Hepatic stellate cell (primary cell): ENCODE measurements at regions not wholly inside any gene's neighbourhood (a gene's known extent, or its start where the extent isn't known, plus 50 kb on each side); places are given as distances from the start of the nearest gene placed in this dataset.
"Not testable (repeated sequence)": the region's sequence is repeated elsewhere in the genome, so short reads cannot be mapped to it uniquely, and the experiment has no call there.

ENCODE experiments used
- DNase-seq: peaks from one replicate; pipeline ENCODE4 v3.0.0; 2011; ENCODE audit warnings: low spot score

DNA sequence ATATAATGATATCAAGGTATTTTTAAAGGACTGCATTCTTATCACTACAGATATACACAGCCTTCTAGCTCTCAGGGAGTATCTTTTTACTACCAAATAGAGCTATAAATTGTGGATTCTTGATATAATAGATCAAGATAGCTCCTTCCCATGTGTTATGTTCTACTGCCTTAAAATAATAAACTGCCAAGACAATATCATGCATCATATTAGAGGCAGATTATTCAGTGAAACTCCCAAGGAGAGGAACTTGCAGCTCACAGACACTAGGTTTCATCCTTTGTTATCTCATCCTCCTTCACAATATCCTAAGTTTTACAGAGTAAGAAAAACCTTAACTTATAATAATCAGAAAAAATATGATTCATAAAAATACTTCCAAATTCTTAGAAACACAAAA is 802.8 kb downstream of the DIAPH3 start:
- no peak for DNase-seq

DNA sequence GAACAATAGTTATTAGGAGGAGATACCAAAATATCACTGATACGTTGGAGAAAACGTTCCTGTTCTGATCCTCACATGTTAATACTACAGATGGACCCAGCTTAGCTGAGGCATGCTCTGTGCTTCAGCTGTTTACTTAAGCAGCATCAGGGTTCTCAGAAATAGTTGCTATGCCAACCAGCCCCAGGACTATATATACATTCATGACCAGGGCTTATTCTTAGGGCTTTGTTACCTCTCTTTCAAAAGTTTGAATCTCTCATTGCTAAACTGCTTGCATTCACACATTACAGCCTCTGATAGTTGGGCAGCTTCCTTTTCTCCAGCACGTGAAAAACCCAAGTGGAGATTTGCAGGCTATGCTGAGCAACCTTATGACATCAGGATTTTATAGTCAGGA is 800.4 kb downstream of the DIAPH3 start:
- DNase-seq, result no peak

DNA sequence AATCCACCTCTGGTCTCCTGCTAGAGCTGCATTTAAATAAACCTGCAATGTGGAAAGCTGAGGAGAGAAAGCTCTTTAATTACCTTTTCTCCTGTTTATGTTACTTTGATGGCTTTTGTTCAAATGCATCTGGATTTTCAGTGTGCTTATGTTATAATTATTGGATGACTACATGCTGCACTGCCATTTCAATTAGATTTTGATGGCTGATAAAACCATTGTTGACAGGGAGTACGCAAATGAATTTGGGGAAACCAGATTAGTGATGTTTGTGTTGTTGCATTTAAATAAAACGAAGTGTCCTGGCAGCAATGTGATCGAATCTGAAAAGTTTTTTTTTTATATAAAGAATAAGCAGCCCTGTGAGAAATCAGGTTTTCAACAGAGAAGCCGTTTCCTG is 799.8 kb downstream of the DIAPH3 start:
- DNase-seq, result no peak

GRCh38 chr13:59364641-59365085 is 799.1 kb downstream of the DIAPH3 start:
- no peak for DNase-seq

- DNase-seq, result no peak
These were observed 796.3 kb downstream of the DIAPH3 start for GRCh38 chr13:59367467-59367866.

DNA sequence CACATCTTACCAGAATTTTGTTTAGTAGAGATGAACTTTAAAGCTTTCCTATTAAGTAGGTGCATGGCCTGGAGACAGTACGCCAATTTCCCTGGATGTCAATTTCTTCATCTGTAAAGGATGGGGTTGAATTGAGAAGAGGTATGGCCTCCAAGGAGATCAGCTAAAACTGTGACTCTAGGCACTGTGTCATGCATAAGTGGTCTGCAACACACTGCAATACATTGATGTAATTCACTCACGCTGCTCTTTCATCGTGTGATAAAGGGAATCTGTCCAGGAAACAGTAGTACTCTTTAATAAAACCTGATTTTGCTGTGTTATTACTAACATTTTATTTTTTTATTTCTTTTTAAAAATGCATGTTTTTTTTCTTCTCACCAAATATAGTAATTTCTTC is 795.8 kb downstream of the DIAPH3 start:
- DNase-seq, result no peak

- DNase-seq, result no peak
These were observed 795.0 kb downstream of the DIAPH3 start for GRCh38 chr13:59368693-59369092.

GRCh38 chr13:59371229-59371628 is 792.5 kb downstream of the DIAPH3 start:
- no peak for DNase-seq

- DNase-seq, result no peak
These were observed 790.4 kb downstream of the DIAPH3 start for GRCh38 chr13:59373341-59373740.

DNA sequence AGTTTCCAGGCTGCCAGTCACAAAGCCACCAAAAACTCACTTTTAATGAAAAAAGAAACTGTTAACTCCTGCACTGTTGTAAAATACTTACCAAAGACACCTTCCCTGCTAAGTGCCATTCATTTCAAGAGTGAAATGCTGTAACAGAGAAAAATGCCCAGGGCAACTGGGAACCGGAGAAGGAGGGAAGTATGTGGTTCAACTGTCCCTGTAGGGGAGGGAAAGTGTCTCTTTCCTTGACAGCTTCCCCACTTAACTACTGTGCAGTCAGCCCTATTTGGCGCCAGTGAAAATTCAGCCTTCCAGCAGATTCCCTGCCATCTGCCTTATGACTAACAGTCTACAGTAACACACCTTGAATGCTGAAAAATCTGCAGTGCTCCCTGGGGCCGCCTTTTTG is 789.0 kb downstream of the DIAPH3 start:
- no peak for DNase-seq

- no peak for DNase-seq
These were observed 779.6 kb downstream of the DIAPH3 start for GRCh38 chr13:59384154-59384553.

DNA sequence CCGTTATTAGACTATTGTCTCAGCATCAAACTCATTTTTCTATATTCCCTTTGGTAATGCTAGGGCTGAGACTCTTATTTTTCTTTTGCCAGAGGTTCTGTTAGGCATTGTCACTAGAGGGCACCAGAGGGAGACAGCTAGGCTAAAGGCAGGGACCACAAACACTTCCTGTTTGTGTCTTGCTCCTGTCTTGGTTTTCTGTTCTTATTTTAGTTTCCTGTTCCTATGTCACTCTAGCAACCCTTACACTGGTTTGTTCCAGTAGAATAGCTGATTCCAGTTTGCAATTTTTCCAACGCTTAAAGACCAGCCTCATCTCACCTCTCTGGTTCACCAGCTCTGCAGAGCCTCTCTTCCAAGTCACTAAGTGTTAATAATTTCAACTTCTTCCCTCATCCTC is 772.0 kb downstream of the DIAPH3 start:
- DNase-seq, result peak; percentile 28

DNA sequence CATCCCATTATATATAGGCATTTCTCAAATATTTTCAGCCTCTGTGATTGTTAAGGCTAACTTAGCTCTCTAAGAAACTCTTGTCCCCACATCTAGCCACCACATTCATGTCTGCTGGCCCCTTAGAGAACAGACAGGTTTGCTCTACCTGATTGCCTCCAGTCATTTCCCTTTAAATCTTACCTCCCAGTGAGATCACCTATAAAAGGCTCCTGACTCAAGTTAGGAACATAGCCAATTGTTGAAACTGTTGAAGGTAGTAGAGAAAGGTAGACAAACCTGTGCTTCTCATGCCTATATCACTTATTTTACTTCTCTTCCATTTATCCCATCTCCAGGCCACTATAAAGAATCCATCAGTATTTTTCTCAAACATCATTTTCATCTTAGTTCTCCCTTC is 771.4 kb downstream of the DIAPH3 start:
- no peak for DNase-seq

DNA sequence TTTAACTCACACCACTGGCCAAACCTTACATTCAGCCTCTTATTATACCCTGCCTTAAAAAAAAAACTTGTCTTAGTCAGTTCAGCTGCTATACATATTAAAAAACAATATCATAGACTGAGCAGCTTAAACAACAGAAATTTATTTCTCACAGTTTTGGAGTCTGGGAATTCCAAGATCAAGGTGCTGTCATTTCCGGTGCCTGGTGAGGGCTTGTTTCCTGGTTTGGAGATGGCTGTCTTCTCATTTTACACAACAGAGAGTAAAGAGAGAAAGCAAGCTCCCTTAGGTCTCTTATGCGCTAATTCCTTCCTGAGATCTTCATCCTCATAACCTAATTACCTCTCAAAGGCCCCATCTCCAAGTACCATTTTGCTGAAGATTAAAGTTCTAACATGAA is 769.2 kb downstream of the DIAPH3 start:
- DNase-seq, result no peak

DNA sequence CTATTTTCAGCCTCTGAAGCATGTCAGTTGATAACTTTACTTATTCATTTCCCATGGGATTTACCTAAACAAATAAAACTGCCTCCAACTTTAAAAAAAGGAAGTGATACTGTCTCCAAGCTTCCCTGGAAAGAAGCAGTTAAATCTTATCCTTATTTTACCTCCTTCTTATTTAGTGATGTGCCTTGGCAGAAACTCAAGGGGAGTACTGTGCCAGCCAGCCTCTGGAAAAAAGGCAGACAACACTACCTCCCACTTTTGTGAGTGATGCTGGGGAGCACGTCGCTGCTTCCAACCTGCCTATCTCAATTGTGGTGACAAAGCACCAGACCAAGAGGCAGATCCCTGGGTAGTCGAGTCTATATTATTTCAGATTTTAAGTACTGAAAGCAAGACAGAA is 765.6 kb downstream of the DIAPH3 start:
- peak; percentile 10 for DNase-seq

GRCh38 chr13:59398661-59399060 is 765.1 kb downstream of the DIAPH3 start:
- no peak for DNase-seq

DNA sequence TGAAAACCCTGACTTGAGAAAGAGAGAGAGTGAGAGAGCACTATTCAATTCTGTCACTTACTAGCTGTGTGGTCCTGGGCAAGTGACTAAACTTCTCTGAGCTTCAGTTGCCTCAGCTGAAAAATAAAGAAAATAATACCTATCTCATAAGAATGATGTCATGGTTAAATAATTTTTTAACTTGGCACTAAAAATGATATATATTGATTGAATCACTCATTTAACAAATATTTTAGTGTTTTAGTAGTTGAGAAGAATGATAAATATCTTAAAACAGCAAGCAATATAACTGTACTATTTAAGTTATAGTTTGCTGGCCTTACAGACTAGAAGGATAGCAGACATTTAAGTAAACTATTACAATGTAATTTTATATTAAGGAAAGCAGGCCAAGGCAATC is 764.2 kb downstream of the DIAPH3 start:
- no peak for DNase-seq

DNA sequence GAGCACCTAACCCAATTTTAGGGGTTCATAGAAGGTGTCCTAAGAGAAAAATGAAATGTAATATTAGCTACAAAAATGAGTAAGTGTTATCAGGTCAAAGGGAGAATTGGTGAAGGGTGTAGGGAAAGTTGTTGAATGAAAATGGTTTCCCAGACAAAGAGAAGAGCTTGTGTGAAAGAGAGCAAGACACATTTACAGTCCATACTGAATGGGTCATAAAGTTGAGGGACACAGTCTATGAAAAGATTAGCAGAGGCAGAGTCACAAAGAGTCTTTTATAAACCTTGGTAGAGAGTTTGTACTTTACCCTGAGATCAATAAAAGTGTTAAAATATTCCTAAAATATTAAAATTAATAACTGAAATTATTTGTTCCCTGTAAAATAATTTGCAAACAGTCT is 759.4 kb downstream of the DIAPH3 start:
- no peak for DNase-seq

GRCh38 chr13:59407251-59407650 is 756.5 kb downstream of the DIAPH3 start:
- DNase-seq, result not testable (repeated sequence)

- DNase-seq, result no peak
These were observed 755.0 kb downstream of the DIAPH3 start for GRCh38 chr13:59408738-59409137.

- no peak for DNase-seq
These were observed 754.5 kb downstream of the DIAPH3 start for GRCh38 chr13:59409211-59409610.

GRCh38 chr13:59409634-59410200 is 754.0 kb downstream of the DIAPH3 start:
- no peak for DNase-seq

DNA sequence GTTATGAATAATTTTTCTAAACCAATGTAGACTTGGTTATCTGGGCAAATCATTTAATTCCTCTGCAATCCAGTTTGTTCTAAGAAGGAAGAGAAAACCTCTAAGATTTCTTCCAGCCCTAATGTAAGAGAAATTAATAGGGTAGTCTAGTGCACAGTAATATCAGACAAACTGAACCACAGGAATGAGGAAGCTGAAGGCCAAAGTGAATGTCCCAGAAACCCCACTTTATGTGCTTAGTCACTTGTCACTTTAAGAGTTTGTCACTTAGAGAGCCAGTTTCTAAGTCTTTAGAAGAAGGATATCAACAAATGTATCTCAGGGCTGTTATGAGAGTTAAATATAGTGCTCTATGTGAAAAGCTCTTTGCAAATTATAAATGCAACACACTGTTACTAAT is 750.6 kb downstream of the DIAPH3 start:
- no peak for DNase-seq

DNA sequence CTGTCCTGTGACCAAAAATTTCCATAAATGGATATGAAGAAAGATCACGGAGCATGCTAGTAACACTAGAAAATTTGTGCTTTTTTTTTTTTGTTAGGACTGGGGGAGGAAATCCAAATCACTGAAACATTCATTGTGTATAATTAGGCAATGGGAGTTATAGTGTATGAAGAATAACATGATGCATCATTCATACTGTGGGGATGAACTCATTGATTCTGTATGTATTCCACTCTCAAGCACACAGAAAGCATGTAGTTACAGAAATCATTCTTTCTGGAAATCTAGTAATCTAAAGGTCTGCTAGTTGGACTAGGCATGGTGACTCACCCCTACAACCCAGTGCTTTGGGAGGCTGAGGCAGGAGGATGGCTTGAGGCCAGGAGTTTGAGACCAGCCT is 749.7 kb downstream of the DIAPH3 start:
- DNase-seq, result no peak

GRCh38 chr13:59415498-59415897 is 748.2 kb downstream of the DIAPH3 start:
- no peak for DNase-seq
